HG02938 (cell line): ENCODE measurements at regions not wholly inside any gene's neighbourhood (a gene's known extent, or its start where the extent isn't known, plus 50 kb on each side); places are given as distances from the start of the nearest gene placed in this dataset.
A peak's percentile ranks its signal among the peaks of the same experiment; 100 is the strongest.

Experiments used
- ATAC-seq: cut with Tn5 transposase; IDR thresholded peaks from one replicate; pipeline ENCODE4 v1.9.1; 2021; ENCODE audit warnings: mild to moderate bottlenecking, moderate library complexity; ENCODE audit not compliant: unreplicated experiment

- ATAC-seq: no peak
Observed at GRCh38 chr6:144711661-144712060, 426.5 kb downstream of the UTRN start.

- ATAC-seq: no peak
Observed at GRCh38 chr6:144712541-144712940, 427.4 kb downstream of the UTRN start.

- no peak for ATAC-seq
Observed at GRCh38 chr6:144714021-144714712, 429.0 kb downstream of the UTRN start.

- ATAC-seq: peak; percentile 76
Observed at GRCh38 chr6:144715344-144715743, 430.2 kb downstream of the UTRN start.

- no peak for ATAC-seq
Observed at GRCh38 chr6:144718431-144718830, 433.3 kb downstream of the UTRN start.

GRCh38 chr6:144721232-144721631 is 436.1 kb downstream of the UTRN start:
- no peak for ATAC-seq

GRCh38 chr6:144722154-144722737 is 437.1 kb downstream of the UTRN start:
- no peak for ATAC-seq

- no peak for ATAC-seq
Observed at GRCh38 chr6:144722925-144723324, 437.8 kb downstream of the UTRN start.

GRCh38 chr6:144723431-144723830 is 438.3 kb downstream of the UTRN start:
- no peak for ATAC-seq

GRCh38 chr6:144724818-144725217 is 439.7 kb downstream of the UTRN start:
- no peak for ATAC-seq

GRCh38 chr6:144725736-144726522 is 440.8 kb downstream of the UTRN start:
- ATAC-seq: peak; percentile 39

- no peak for ATAC-seq
Observed at GRCh38 chr6:144728804-144729203, 443.7 kb downstream of the UTRN start.

GRCh38 chr6:144729502-144729901 is 444.4 kb downstream of the UTRN start:
- ATAC-seq: peak; percentile 64

- ATAC-seq: no peak
Observed at GRCh38 chr6:144730088-144730645, 445.0 kb downstream of the UTRN start.

GRCh38 chr6:144731229-144731628 is 446.1 kb downstream of the UTRN start:
- ATAC-seq: no peak

GRCh38 chr6:144736763-144737162 is 451.6 kb downstream of the UTRN start:
- no peak for ATAC-seq

- no peak for ATAC-seq
Observed at GRCh38 chr6:144737998-144738397, 452.9 kb downstream of the UTRN start.

- no peak for ATAC-seq
Observed at GRCh38 chr6:144739873-144740272, 454.7 kb downstream of the UTRN start.

- ATAC-seq: no peak
Observed at GRCh38 chr6:144741659-144742058, 456.5 kb downstream of the UTRN start.

GRCh38 chr6:144742779-144743178 is 457.6 kb downstream of the UTRN start:
- no peak for ATAC-seq

GRCh38 chr6:144744720-144745119 is 459.6 kb downstream of the UTRN start:
- no peak for ATAC-seq

- no peak for ATAC-seq
Observed at GRCh38 chr6:144745439-144745838, 460.3 kb downstream of the UTRN start.
